Fibroblast of skin of back (primary cell): ENCODE measurements at regions not wholly inside any gene's neighbourhood (a gene's known extent, or its start where the extent isn't known, plus 50 kb on each side); places are given as distances from the start of the nearest gene placed in this dataset.

Source experiments
- DNase-seq: peaks from one replicate; pipeline ENCODE4 v3.0.0-alpha.2; 2013

GRCh38 chr18:61616111-61616610, 276.6 kb downstream of the RNF152 start:
- DNase-seq, result no peak

GRCh38 chr18:61612517-61612916, 279.3 kb downstream of the CDH20 start:
- DNase-seq, result no peak

GRCh38 chr18:61609131-61609530, 275.9 kb downstream of the CDH20 start:
- peak; percentile 46 for DNase-seq

DNA sequence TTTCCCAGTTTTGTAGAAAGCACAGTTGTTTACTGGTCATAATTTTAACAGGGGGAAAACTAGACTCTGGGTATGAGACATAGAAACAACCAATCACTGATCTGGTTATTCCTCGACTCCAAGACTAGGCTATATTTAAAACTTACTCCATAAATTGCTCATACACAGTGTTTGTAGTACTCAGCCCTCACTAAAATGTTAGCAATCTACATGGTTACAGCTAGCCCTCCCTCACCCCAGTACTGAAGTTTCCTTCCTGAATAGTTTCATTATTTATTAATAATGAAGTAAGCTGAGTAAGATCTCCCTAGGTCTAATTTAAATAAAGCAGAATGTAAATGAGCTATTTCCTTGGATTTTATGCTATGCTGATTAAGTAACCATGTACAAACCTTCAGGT, 275.1 kb downstream of the CDH20 start:
- peak; percentile 40 for DNase-seq

DNA sequence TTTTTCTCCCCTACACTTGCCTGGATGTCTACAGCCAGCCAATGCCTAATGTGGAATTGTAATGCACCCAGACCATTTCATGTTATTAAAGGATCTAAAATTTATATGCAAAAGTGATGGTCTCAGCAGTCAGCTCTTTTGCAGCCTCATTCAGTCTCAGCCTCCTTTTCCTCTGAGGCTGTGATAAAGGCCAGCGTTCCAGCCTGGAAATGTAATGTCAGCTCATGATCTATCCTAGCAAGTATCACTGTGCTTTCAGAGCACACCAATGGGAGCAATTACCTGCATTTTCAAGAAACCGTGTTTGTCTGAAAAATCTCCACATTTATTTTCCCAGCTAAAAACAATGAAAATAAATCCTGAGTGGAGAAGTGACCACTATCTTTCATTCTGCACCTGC, 274.6 kb downstream of the CDH20 start:
- DNase-seq, result no peak

DNA sequence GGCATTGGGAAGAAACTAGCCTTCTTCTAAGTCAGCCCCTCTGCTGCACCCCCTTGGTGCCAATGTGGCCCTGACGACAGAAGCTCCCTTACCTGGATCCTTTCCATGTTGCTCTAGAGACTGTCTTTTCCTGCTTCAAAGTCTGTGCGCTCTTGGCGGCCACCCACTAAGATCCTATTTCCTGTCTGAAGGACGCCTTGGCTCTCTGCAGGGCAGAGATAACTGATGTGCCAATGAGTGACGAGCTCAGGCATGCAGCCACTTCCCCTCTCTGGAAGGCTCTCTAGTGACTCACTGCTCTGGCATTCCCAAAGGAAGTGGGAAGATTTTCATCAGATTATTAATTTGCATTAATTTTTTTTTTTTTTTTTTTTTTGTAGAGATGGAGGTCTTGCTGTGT, 273.5 kb downstream of the CDH20 start:
- DNase-seq, result peak; percentile 98

GRCh38 chr18:61606068-61606660, 272.9 kb downstream of the CDH20 start:
- DNase-seq, result peak; percentile 75

- no peak for DNase-seq
Measured at GRCh38 chr18:61605376-61606067, 272.3 kb downstream of the CDH20 start.
